Left cardiac atrium (tissue), 4 donors: ENCODE measurements at regions not wholly inside any gene's neighbourhood (a gene's known extent, or its start where the extent isn't known, plus 50 kb on each side); places are given as distances from the start of the nearest gene placed in this dataset.
"Not testable (repeated sequence)": the region's sequence is repeated elsewhere in the genome, so short reads cannot be mapped to it uniquely, and the experiment has no call there.

Experiments used
- ATAC-seq, 2 donors: fragments of 200-7000 bp; cut with Tn5 transposase; one replicate each; pipeline ENCODE4 v1.9.1; 2020; ENCODE audit warnings: mild to moderate bottlenecking in 2 of 2, moderate library complexity in 2 of 2
- DNase-seq: peaks from one replicate; pipeline ENCODE4 v3.0.0-alpha.2; 2020
- intact Hi-C, 2 donors: fragments of 100-400 bp; cut with DNase I; formaldehyde crosslinking; loops; one replicate each; pipeline versions ENCODE4 v1.14.1 to v1.15.1; 2022 to 2023
- donor health status: DM: no; HTN: yes; CAD: no.
- donor health status: DM: no; HTN: yes; CAD: no; lungs with severe emphysema.
- donor health status: DM: yes; HTN: yes; CAD: no.
- donor health status: Dilated cardiomyopathy.

GRCh38 chr1:134936-135335, 316.5 kb downstream of the OR4F29 start:
- ATAC-seq, intact Hi-C loops: not testable (repeated sequence)
- peak; percentile 7 for DNase-seq

GRCh38 chr1:118440-118839, 333.0 kb downstream of the OR4F29 start:
- DNase-seq, ATAC-seq, intact Hi-C loops: not testable (repeated sequence)

- ATAC-seq, intact Hi-C loops, DNase-seq: not testable (repeated sequence)
These were observed 335.9 kb downstream of the OR4F29 start for GRCh38 chr1:115534-115933.

DNA sequence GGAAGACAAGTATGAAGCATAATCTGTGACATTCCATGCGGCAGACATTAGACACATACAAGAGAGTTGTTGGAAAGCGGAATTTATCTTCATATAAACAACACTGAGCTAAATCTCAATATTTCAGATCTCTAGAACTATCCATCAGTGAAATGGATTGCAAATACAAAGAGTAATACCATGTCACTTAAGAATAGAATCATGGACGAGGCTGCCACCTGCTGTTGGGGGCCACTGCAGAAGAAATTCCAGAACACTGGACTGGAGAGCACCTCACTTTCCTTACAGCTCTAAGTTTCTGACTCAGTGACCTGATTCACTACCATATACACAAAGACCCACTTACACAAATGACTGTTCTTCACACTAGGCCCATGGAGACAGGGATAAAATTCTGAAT, 346.7 kb downstream of the OR4F29 start:
- ATAC-seq, intact Hi-C loops, DNase-seq: not testable (repeated sequence)

- intact Hi-C loops, DNase-seq, ATAC-seq: not testable (repeated sequence)
These were observed 352.0 kb downstream of the OR4F29 start for GRCh38 chr1:99481-99880.

DNA sequence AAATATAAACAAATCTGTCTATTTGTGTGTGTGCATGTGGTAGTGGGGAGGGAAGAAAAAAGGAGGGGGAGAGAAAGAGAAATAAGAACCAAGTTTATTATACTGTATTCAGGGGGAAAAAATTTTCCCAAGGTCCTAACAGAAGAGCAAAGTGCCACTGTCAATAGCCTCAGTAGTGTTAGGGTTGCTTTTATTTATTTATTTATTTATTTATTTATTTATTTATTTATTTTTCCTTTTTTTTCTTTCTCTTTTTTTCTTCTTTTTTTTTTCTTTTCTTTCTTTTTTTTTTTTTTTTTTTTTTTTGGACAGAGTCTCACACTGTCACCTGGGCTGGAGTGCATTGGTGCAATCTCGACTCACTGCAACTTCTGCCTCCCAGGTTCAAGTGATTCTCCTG, 352.7 kb downstream of the OR4F29 start:
- ATAC-seq, DNase-seq, intact Hi-C loops: not testable (repeated sequence)

GRCh38 chr1:91279-91678, 360.2 kb downstream of the OR4F29 start:
- intact Hi-C loops, DNase-seq, ATAC-seq: not testable (repeated sequence)

DNA sequence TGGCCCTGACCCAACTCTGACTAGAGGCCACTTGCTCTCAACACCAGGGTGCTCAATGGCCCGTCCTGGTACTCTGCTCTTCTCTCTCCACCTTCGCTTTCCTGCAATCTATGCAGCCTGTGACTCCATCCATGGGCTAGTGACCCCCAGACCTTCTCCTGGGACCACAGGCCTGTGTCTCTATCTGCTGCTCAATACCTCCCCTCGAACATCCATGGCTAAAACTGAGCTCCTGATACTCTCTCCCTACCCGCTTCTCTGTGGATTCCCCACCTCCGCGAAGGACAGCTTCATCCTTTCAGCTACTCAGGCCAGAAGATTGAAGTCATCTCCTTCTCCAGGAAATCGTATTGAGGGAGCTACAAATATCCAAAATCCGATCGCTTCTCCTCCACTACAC, 363.4 kb downstream of the OR4F29 start:
- DNase-seq, ATAC-seq, intact Hi-C loops: not testable (repeated sequence)

GRCh38 chr1:79152-79551, 372.3 kb downstream of the OR4F29 start:
- intact Hi-C loops, ATAC-seq, DNase-seq: not testable (repeated sequence)

DNA sequence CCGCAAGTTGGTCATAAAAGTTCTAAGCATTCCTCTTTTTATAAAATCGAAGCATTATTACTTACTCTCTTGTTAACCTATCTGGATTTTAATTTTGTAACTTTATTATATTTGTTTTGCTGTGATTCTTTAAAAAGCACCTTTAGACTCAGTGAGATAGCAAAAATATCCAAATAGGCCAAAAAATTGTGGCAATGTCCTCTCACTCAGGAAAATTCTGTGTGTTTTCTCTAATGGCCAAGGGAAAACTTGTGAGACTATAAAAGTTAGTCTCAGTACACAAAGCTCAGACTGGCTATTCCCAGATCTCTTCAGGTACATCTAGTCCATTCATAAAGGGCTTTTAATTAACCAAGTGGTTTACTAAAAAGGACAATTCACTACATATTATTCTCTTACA, 386.4 kb downstream of the OR4F29 start, which contains the start of gene OR4F5:
Gene OR4F5, plus strand, starts transcription at position 301 of the 400 bp plus-strand sequence.
- DNase-seq, intact Hi-C loops, ATAC-seq: not testable (repeated sequence)

- DNase-seq, ATAC-seq, intact Hi-C loops: not testable (repeated sequence)
These were observed 395.4 kb downstream of the OR4F29 start for GRCh38 chr1:56014-56531.

DNA sequence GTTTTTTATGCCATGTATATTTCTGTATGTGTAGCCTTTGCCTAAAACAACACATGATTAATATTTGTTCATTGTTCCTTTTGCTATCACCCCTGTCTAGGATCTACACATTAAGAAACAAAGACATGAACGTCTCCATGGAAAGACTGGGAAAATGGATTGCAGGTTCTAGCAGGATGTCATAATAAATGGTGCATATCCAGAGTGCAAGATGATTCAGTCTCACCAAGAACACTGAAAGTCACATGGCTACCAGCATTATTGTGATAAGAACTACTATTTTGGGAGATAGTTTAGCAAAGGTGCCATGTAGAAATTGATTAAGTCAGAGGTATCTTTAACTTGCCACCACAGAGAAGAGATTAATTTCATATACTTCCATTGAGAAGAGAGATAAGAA, 398.3 kb downstream of the OR4F29 start:
- intact Hi-C loops, ATAC-seq, DNase-seq: not testable (repeated sequence)

- ATAC-seq, DNase-seq, intact Hi-C loops: not testable (repeated sequence)
These were observed 409.5 kb downstream of the OR4F29 start for GRCh38 chr1:41965-42466.

DNA sequence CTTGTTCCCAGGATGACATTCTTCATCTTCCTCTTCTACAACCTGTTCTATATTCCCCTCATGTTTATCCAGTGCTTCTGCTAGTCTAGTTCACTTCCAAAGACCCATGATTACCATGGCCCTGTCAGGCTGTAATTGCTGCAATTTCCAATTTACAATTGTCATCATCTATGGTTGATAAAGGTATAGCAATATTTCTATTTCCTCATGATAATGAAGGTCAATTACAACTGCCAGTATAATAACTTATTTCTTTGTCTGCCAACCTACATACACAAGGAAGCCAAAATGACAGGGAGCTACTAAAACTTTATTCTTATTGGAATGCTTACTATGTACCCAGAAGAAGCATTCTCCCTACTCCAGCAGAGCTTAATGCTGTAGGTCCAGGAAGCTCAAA, 410.3 kb downstream of the OR4F29 start:
- ATAC-seq, intact Hi-C loops, DNase-seq: not testable (repeated sequence)

DNA sequence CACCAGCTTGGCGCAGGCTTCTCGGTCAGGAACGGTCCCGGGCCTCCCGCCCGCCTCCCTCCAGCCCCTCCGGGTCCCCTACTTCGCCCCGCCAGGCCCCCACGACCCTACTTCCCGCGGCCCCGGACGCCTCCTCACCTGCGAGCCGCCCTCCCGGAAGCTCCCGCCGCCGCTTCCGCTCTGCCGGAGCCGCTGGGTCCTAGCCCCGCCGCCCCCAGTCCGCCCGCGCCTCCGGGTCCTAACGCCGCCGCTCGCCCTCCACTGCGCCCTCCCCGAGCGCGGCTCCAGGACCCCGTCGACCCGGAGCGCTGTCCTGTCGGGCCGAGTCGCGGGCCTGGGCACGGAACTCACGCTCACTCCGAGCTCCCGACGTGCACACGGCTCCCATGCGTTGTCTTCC, 422.3 kb downstream of the OR4F29 start:
- ATAC-seq, DNase-seq, intact Hi-C loops: not testable (repeated sequence)

- ATAC-seq, intact Hi-C loops: not testable (repeated sequence)
- peak; percentile 19 for DNase-seq
These were observed 434.2 kb downstream of the OR4F29 start for GRCh38 chr1:17298-17697.

DNA sequence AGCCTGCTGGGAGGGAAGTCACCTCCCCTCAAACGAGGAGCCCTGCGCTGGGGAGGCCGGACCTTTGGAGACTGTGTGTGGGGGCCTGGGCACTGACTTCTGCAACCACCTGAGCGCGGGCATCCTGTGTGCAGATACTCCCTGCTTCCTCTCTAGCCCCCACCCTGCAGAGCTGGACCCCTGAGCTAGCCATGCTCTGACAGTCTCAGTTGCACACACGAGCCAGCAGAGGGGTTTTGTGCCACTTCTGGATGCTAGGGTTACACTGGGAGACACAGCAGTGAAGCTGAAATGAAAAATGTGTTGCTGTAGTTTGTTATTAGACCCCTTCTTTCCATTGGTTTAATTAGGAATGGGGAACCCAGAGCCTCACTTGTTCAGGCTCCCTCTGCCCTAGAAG, 435.5 kb downstream of the OR4F29 start:
- ATAC-seq, intact Hi-C loops: not testable (repeated sequence)
- DNase-seq: peak; percentile 17

DNA sequence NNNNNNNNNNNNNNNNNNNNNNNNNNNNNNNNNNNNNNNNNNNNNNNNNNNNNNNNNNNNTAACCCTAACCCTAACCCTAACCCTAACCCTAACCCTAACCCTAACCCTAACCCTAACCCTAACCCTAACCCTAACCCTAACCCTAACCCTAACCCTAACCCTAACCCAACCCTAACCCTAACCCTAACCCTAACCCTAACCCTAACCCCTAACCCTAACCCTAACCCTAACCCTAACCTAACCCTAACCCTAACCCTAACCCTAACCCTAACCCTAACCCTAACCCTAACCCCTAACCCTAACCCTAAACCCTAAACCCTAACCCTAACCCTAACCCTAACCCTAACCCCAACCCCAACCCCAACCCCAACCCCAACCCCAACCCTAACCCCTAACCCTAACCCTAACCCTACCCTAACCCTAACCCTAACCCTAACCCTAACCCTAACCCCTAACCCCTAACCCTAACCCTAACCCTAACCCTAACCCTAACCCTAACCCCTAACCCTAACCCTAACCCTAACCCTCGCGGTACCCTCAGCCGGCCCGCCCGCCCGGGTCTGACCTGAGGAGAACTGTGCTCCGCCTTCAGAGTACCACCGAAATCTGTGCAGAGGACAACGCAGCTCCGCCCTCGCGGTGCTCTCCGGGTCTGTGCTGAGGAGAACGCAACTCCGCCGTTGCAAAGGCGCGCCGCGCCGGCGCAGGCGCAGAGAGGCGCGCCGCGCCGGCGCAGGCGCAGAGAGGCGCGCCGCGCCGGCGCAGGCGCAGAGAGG, 441.3 kb downstream of the OR4F29 start:
- intact Hi-C loops: not testable (repeated sequence)
- ATAC-seq: peak; percentile 35 to 72
- peak; percentile 23 for DNase-seq
